Islet precursor cell (in vitro differentiated cells): ENCODE measurements at regions not wholly inside any gene's neighbourhood (a gene's known extent, or its start where the extent isn't known, plus 50 kb on each side); places are given as distances from the start of the nearest gene placed in this dataset.

Source experiments
- DNase-seq: peaks from one replicate; pipeline ENCODE4 v3.0.0-alpha.2; 2018

- DNase-seq, result no peak
Measured at GRCh38 chr4:160877087-160877790, 1286.6 kb downstream of the FSTL5 start.

- no peak for DNase-seq
Measured at GRCh38 chr4:160880180-160880579, 1283.6 kb downstream of the FSTL5 start.

- DNase-seq, result no peak
Measured at GRCh38 chr4:160887668-160888067, 1276.1 kb downstream of the FSTL5 start.

GRCh38 chr4:160894128-160894527 lies 1269.7 kb downstream of the FSTL5 start:
- no peak for DNase-seq

GRCh38 chr4:160894809-160895208 lies 1269.0 kb downstream of the FSTL5 start:
- DNase-seq, result no peak

- no peak for DNase-seq
Measured at GRCh38 chr4:160927311-160927710, 1236.5 kb downstream of the FSTL5 start.

GRCh38 chr4:160928482-160928881 lies 1235.3 kb downstream of the FSTL5 start:
- DNase-seq, result no peak

- no peak for DNase-seq
Measured at GRCh38 chr4:160947653-160948052, 1216.1 kb downstream of the FSTL5 start.

- no peak for DNase-seq
Measured at GRCh38 chr4:160956875-160957274, 1206.9 kb downstream of the FSTL5 start.

- no peak for DNase-seq
Measured at GRCh38 chr4:160969925-160970324, 1193.9 kb downstream of the FSTL5 start.

GRCh38 chr4:160980091-160980490 lies 1183.7 kb downstream of the FSTL5 start:
- no peak for DNase-seq

- no peak for DNase-seq
Measured at GRCh38 chr4:160981083-160981482, 1182.7 kb downstream of the FSTL5 start.

- DNase-seq, result no peak
Measured at GRCh38 chr4:160983035-160983434, 1180.8 kb downstream of the FSTL5 start.

GRCh38 chr4:161002386-161002785 lies 1161.4 kb downstream of the FSTL5 start:
- DNase-seq, result no peak

- no peak for DNase-seq
Measured at GRCh38 chr4:161003418-161004057, 1160.3 kb downstream of the FSTL5 start.

GRCh38 chr4:161005746-161006145 lies 1158.1 kb downstream of the FSTL5 start:
- DNase-seq, result no peak

GRCh38 chr4:161008527-161008926 lies 1155.3 kb downstream of the FSTL5 start:
- no peak for DNase-seq

- DNase-seq, result no peak
Measured at GRCh38 chr4:161010227-161010626, 1153.6 kb downstream of the FSTL5 start.
